ENCODE measurements at regions not wholly inside any gene's neighbourhood (a gene's known extent, or its start where the extent isn't known, plus 50 kb on each side); places are given as distances from the start of the nearest gene placed in this dataset.

DNA sequence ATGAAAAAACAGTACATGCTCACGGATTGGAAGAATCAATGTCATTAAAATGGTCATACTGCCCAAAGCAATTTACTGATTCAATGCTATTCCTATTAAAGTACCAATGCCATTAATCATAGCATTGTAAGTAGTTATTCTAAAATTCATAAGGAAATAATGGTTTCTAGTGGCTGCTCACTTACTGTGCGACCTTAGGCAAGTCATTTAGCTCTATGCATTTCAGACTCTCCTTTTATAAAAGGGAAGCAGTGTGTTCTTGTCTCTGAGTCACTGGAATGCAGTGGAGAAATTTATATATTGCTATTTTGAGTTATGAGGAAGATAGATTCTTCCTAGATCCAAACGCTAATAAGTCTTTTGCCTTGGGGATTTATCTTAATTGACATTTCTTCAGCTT, 174.8 kb downstream of the KCNA4 start:
- no peak for DNase-seq (ENCODE audit: low read depth, low spot score)
- no peak overlapping the region for H3K27ac Mint-ChIP-seq (ENCODE audit: unreplicated experiment)
- H3K4me1 Mint-ChIP-seq = no peaks in the 10 kb centered on the region
- H3K4me3 Mint-ChIP-seq = no peak overlapping the region
- no peaks in the 10 kb centered on the region for H3K27me3 Mint-ChIP-seq (ENCODE audit: low read depth)
- TF ChIP-seq, protein P1, sequence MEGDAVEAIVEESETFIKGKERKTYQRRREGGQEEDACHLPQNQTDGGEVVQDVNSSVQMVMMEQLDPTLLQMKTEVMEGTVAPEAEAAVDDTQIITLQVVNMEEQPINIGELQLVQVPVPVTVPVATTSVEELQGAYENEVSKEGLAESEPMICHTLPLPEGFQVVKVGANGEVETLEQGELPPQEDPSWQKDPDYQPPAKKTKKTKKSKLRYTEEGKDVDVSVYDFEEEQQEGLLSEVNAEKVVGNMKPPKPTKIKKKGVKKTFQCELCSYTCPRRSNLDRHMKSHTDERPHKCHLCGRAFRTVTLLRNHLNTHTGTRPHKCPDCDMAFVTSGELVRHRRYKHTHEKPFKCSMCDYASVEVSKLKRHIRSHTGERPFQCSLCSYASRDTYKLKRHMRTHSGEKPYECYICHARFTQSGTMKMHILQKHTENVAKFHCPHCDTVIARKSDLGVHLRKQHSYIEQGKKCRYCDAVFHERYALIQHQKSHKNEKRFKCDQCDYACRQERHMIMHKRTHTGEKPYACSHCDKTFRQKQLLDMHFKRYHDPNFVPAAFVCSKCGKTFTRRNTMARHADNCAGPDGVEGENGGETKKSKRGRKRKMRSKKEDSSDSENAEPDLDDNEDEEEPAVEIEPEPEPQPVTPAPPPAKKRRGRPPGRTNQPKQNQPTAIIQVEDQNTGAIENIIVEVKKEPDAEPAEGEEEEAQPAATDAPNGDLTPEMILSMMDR (conservative IDR thresholded peaks at IDR 0.05) = no peak
- H3K36me3 Mint-ChIP-seq (ENCODE audit: low read depth) = no peaks in the 10 kb centered on the region
- no peaks in the 10 kb centered on the region for H3K9me3 Mint-ChIP-seq

DNA sequence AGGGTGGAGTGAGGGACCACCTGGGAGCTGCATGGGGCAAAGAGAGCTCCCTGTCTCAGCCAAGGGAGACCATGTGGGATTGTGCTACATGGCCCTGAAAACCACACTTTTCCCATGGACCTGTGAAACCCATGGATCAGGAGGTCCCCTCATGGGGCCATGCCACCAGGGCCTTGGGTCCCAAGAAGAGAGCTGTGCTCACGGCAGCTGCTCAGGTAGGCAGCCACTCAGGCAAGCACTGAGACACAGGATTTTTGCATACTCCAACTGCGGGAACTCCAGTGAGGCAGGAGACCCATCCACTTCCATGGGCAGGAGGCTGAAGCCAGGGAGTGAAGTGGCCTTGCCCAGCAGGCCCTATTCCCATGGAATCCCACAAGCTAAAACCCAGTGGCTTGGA, 190.0 kb downstream of the KCNA4 start:
- Mint-ChIP-seq H3K4me1 (no peaks in the 10 kb centered on the region), H3K27ac (ENCODE audit: unreplicated experiment) (no peak overlapping the region), H3K4me3 (no peak overlapping the region), H3K27me3 (ENCODE audit: low read depth) (no peaks in the 10 kb centered on the region), H3K9me3 (peaks cover 4% of the 10 kb centered on the region), H3K36me3 (ENCODE audit: low read depth) (no peaks in the 10 kb centered on the region)
- no peak for DNase-seq (ENCODE audit: low read depth, low spot score)
- TF ChIP-seq, protein P1 (conservative IDR thresholded peaks at IDR 0.05) = no peak

DNA sequence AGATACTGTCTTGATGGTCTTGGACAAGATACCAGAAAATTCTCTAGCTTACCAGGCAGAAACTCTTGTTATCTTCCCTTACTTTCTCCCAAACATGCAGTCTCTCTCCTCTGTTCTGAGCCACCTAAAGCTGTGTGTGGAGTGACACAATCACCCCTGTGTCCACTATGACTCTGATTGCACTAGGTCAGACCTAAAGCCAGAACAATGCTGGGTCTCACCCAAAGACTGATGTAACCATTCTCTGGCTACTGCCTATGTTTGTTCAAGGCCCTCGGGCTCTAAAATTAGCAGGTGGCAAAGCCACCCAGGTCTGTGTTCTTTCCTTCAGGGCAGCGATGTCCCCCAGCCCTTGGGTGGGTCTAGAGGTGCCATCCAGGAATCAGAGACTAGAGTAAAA, 200.5 kb downstream of the KCNA4 start:
- no peak for DNase-seq (ENCODE audit: low read depth, low spot score)
- Mint-ChIP-seq H3K4me1 (no peaks in the 10 kb centered on the region), H3K27ac (ENCODE audit: unreplicated experiment) (no peak overlapping the region), H3K27me3 (ENCODE audit: low read depth) (peaks cover 2% of the 10 kb centered on the region), H3K36me3 (ENCODE audit: low read depth) (no peaks in the 10 kb centered on the region), H3K9me3 (peaks cover 6% of the 10 kb centered on the region), H3K4me3 (no peak overlapping the region)
- TF ChIP-seq, protein P1 (conservative IDR thresholded peaks at IDR 0.05) = no peak

DNA sequence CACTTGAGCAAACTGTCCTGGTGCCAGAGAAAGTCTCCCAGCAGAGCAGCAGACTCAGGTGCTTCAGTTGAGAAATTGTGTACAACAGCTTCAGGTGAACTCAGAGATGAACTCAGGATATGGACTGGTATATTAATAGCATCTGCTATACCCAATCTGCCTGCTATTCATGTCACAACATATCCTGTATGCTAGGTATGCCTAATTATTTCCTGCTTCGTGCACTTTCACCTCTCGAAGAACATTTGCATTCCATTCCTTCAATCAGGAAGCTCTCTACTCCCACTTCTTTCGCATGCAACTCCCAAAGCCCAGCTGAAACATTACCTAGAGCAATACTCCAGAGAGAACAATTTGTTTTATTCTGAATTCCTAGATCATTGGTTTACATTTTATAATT, 207.7 kb downstream of the KCNA4 start:
- Mint-ChIP-seq H3K27ac (ENCODE audit: unreplicated experiment) (no peak overlapping the region), H3K9me3 (peaks cover under 1% of the 10 kb centered on the region), H3K27me3 (ENCODE audit: low read depth) (no peaks in the 10 kb centered on the region), H3K4me3 (no peak overlapping the region), H3K36me3 (ENCODE audit: low read depth) (no peaks in the 10 kb centered on the region), H3K4me1 (no peaks in the 10 kb centered on the region)
- no peak for DNase-seq (ENCODE audit: low read depth, low spot score)
- TF ChIP-seq, protein P1 (conservative IDR thresholded peaks at IDR 0.05) = no peak

DNA sequence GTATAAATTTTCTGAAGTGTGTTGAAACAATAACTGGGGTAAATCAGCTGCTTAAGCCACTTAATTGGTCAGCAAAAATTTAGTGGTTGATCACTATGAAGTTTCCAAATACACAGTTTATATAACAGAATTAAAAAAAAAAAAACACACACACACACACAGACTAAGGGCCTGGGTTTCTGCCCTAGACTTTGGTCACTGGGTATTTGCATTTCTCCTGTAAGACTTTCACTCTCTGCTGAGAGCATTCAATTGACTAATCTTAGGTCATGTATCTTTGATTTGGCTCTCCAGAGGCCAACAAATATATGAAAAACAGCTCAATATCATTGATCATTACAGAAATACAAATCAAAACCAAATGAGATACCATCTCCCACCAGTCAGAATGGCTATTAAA, 214.3 kb downstream of the KCNA4 start:
- Mint-ChIP-seq H3K9me3 (no peaks in the 10 kb centered on the region), H3K27ac (ENCODE audit: unreplicated experiment) (no peak overlapping the region), H3K4me1 (no peaks in the 10 kb centered on the region), H3K36me3 (ENCODE audit: low read depth) (no peaks in the 10 kb centered on the region), H3K27me3 (ENCODE audit: low read depth) (no peaks in the 10 kb centered on the region), H3K4me3 (no peak overlapping the region)
- no peak for DNase-seq (ENCODE audit: low read depth, low spot score)
- TF ChIP-seq, protein P1 (conservative IDR thresholded peaks at IDR 0.05) = no peak

DNA sequence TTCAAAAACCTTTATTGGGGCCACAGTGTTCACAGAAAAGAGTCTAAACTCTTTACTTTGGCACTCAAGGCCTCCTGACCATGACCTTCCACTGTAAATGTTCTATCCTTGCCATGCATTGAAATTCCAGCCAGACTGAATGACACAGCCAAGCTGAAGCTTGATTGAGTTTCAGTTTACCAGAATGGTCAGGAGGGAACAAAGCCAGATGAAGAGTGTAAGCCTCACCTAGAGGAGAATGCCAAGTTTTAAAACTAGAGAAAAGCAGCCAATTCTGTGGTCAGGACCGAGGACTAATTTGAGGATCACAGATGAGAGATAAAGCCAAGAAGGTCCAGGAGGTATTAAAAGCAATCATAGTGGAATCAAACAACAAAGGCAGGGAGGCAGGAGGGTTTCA, 215.3 kb downstream of the KCNA4 start:
- no peaks in the 10 kb centered on the region for H3K27me3 Mint-ChIP-seq (ENCODE audit: low read depth)
- no peak for DNase-seq (ENCODE audit: low read depth, low spot score)

More for the DNA sequence above, 215.3 kb downstream of the KCNA4 start:
- H3K4me3 Mint-ChIP-seq = no peak overlapping the region
- H3K9me3 Mint-ChIP-seq = peaks cover 3% of the 10 kb centered on the region
- H3K36me3 Mint-ChIP-seq (ENCODE audit: low read depth) = peaks cover 3% of the 10 kb centered on the region
- H3K27ac Mint-ChIP-seq (ENCODE audit: unreplicated experiment) = no peak overlapping the region
- H3K4me1 Mint-ChIP-seq = no peaks in the 10 kb centered on the region
- TF ChIP-seq, protein P1 (conservative IDR thresholded peaks at IDR 0.05) = no peak
